Tibial artery (tissue), 4 donors: ENCODE measurements at regions not wholly inside any gene's neighbourhood (a gene's known extent, or its start where the extent isn't known, plus 50 kb on each side); places are given as distances from the start of the nearest gene placed in this dataset.
"Not testable (repeated sequence)": the region's sequence is repeated elsewhere in the genome, so short reads cannot be mapped to it uniquely, and the experiment has no call there.

Experiments
- DNase-seq, 2 donors: peaks; one replicate each; pipeline ENCODE4 v3.0.0-alpha.2; 2019
- H3K27ac ChIP-seq, 2 donors: fragments of 200-600 bp; sonication (generic) in 1 of 2; 1 replicate in 1 of 2; 2 replicates in 1 of 2; pipeline ENCODE4 v1.5.1; 2018 to 2019; ENCODE audit warnings: mild to moderate bottlenecking in 1 of 2
- H3K27me3 ChIP-seq, 2 donors: fragments of 200-600 bp; sonication (generic) in 1 of 2; one replicate each; pipeline versions ENCODE4 v1.5.1 to v1.6.0; 2016 to 2019
- H3K36me3 ChIP-seq, 3 donors: fragments of 200-600 bp; sonication (generic) in 2 of 3; one replicate each; pipeline ENCODE4 v1.5.1; 2016 to 2019; ENCODE audit warnings: mild to moderate bottlenecking in 2 of 3
- H3K4me1 ChIP-seq, 4 donors: fragments of 200-600 bp; sonication (generic) in 2 of 4; 1 replicate in 3 of 4; 2 replicates in 1 of 4; pipeline ENCODE4 v1.5.1; 2016 to 2019
- H3K4me3 ChIP-seq, 2 donors: fragments of 200-600 bp; sonication (generic) in 1 of 2; 1 replicate in 1 of 2; 2 replicates in 1 of 2; pipeline ENCODE4 v1.5.1; 2018 to 2019; ENCODE audit warnings: mild to moderate bottlenecking in 2 of 2
- H3K9me3 ChIP-seq, 3 donors: fragments of 200-600 bp; sonication (generic) in 1 of 3; one replicate each; pipeline ENCODE4 v1.5.1; 2016 to 2019
- CTCF ChIP-seq, 2 experiments: fragments of 200-600 bp in 1 of 2; fragments of 450-650 bp in 1 of 2; IDR thresholded peaks; one replicate each; pipeline ENCODE4 v1.5.1; 2017 to 2019; ENCODE audit warnings: antibody characterized with exemption in 2 of 2, mild to moderate bottlenecking in 1 of 2, moderate library complexity in 1 of 2
- intact Hi-C: fragments of 100-400 bp; cut with DNase I; formaldehyde crosslinking; loops from one replicate; pipeline ENCODE4 v1.15.0; 2023; ENCODE audit warnings: low total_unique reads

- no peak for DNase-seq
- no peak overlapping the region for H3K27ac ChIP-seq
- no peak for TF ChIP-seq CTCF (IDR thresholded peaks at IDR 0.05)
- no peaks in the 10 kb centered on the region for H3K9me3 ChIP-seq
- no peaks in the 10 kb centered on the region for H3K27me3 ChIP-seq
- intact Hi-C loops, result no loop called here
- H3K36me3 ChIP-seq, result no peaks in the 10 kb centered on the region
- H3K4me1 ChIP-seq, result no peaks in the 10 kb centered on the region
- no peak overlapping the region for H3K4me3 ChIP-seq
Measured at GRCh38 chr2:58594762-58595161, 353.6 kb upstream of the FANCL start.

GRCh38 chr2:58594175-58594574 is 353.1 kb upstream of the FANCL start:
- intact Hi-C loops, result no loop called here
- Histone ChIP-seq H3K36me3 (no peaks in the 10 kb centered on the region), H3K4me1 (no peaks in the 10 kb centered on the region), H3K9me3 (no peaks in the 10 kb centered on the region), H3K4me3 (no peak overlapping the region), H3K27ac (no peak overlapping the region), H3K27me3 (no peaks in the 10 kb centered on the region)
- no peak for DNase-seq
- no peak for TF ChIP-seq CTCF (IDR thresholded peaks at IDR 0.05)

- not testable (repeated sequence) for H3K36me3 ChIP-seq
Measured at GRCh38 chr2:58586178-58586577, 345.1 kb upstream of the FANCL start.

DNA sequence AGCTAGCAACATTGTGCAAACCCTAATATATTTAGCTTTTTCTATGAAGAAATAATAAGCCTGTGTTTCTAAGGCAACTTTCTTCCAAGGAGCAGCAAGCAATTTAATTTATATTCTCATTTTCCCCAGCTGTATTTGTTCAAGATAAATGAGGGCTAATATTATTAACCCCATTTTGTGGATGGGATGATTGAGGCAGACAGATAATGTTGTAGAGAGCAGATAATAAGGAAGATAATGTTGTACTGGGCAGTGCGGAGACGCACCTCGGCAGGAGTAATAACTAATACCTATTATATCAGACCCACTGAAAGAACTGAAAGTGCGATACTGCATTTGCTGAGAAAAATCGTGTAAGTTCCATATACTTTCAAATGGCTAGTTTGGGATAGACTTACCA is 344.1 kb upstream of the FANCL start:
- DNase-seq, result no peak
- intact Hi-C loops, result no loop called here
- H3K4me3 ChIP-seq, result no peak overlapping the region
- no peaks in the 10 kb centered on the region for H3K27me3 ChIP-seq
- no peaks in the 10 kb centered on the region for H3K4me1 ChIP-seq
- no peaks in the 10 kb centered on the region for H3K36me3 ChIP-seq
- TF ChIP-seq CTCF (IDR thresholded peaks at IDR 0.05), result no peak
- no peaks in the 10 kb centered on the region for H3K9me3 ChIP-seq
- no peak overlapping the region for H3K27ac ChIP-seq

More at GRCh38 chr2:58586178-58586577, 345.1 kb upstream of the FANCL start:
- DNase-seq, H3K4me1 ChIP-seq, H3K4me3 ChIP-seq, intact Hi-C loops, H3K27ac ChIP-seq, H3K9me3 ChIP-seq, H3K27me3 ChIP-seq: not testable (repeated sequence)

GRCh38 chr2:58584606-58585118 is 343.5 kb upstream of the FANCL start:
- intact Hi-C loops, result no loop called here
- TF ChIP-seq CTCF (IDR thresholded peaks at IDR 0.05), result no peak
- no peak overlapping the region for H3K4me3 ChIP-seq
- no peak overlapping the region for H3K27ac ChIP-seq
- DNase-seq, result no peak
- H3K27me3 ChIP-seq, result no peaks in the 10 kb centered on the region
- no peaks in the 10 kb centered on the region for H3K9me3 ChIP-seq
- H3K4me1 ChIP-seq, result no peaks in the 10 kb centered on the region
- no peaks in the 10 kb centered on the region for H3K36me3 ChIP-seq

DNA sequence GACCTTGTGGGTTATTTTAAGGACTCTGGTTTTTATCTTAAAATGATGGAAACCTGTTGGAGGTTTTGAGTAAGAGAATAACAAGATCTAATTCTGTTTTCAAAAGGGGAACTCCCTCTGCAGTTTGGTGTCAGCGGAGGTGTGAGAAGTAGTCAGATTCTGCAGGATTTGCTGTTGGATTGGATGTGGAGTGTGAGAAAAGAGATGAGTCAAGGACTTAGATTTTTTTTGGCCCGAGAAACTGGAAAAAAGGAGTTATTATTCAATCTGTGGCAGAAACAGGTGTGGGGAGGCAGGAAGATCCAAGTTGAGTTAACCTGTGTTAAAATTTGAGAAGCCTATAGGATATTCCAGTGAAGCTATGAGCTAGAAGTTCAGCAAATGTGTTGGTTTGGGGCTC is 337.2 kb upstream of the FANCL start:
- H3K9me3 ChIP-seq, result no peaks in the 10 kb centered on the region
- no peaks in the 10 kb centered on the region for H3K4me1 ChIP-seq
- no peak overlapping the region for H3K27ac ChIP-seq
- H3K4me3 ChIP-seq, result no peak overlapping the region
- H3K27me3 ChIP-seq, result no peaks in the 10 kb centered on the region
- H3K36me3 ChIP-seq, result no peaks in the 10 kb centered on the region
- no peak for TF ChIP-seq CTCF (IDR thresholded peaks at IDR 0.05)
- DNase-seq, result no peak
- intact Hi-C loops, result no loop called here
